ENCODE measurements at regions not wholly inside any gene's neighbourhood (a gene's known extent, or its start where the extent isn't known, plus 50 kb on each side); places are given as distances from the start of the nearest gene placed in this dataset.

DNA sequence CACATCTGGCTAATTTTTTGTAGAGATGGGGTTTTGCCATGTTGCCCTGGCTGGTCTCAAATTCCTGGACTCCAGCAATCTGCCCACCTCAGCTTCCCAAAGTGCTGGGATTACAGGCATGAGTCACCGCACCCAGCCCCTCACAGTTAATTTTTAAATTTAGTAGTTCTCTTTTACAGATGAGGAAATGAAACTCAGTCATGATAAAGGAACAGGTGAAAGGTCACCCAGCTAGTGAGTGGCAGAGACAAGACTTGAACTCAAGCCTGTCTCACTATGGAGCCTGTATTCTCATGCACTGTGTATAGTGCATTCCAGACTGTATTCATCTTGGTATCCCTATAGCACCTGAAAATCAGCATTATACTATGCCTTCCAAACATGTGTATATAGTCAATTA, 77.1 kb upstream of the WSB1 start:
- TF ChIP-seq POLR2A (IDR thresholded peaks at IDR 0.05) = no peak
- TF ChIP-seq, protein P1, sequence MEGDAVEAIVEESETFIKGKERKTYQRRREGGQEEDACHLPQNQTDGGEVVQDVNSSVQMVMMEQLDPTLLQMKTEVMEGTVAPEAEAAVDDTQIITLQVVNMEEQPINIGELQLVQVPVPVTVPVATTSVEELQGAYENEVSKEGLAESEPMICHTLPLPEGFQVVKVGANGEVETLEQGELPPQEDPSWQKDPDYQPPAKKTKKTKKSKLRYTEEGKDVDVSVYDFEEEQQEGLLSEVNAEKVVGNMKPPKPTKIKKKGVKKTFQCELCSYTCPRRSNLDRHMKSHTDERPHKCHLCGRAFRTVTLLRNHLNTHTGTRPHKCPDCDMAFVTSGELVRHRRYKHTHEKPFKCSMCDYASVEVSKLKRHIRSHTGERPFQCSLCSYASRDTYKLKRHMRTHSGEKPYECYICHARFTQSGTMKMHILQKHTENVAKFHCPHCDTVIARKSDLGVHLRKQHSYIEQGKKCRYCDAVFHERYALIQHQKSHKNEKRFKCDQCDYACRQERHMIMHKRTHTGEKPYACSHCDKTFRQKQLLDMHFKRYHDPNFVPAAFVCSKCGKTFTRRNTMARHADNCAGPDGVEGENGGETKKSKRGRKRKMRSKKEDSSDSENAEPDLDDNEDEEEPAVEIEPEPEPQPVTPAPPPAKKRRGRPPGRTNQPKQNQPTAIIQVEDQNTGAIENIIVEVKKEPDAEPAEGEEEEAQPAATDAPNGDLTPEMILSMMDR (IDR thresholded peaks at IDR 0.05) = no peak

DNA sequence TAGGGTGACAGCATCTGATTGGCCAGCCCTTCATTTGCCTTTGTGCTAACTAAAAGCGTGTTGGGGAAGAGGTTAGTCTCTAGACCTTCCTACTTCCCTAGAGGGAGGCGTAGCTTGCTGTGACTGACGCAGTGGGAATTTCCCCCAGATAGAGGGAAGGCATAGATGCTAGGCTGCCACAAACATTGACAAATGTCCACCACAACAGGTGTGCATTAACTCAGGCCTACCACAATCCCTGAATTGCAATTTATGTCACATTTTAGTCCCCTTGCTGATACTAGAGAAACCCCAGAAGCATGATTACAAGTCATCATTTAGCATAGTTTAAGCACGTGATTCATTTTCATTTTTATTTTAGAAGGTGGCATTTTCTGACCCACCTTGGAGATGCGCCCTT, 76.3 kb upstream of the WSB1 start:
- H3K27ac ChIP-seq = no peak overlapping the region
- TF ChIP-seq POLR2A (IDR thresholded peaks at IDR 0.05) = no peak
- TF ChIP-seq, protein P1 (IDR thresholded peaks at IDR 0.05) = no peak
- WGBS, 2 donors = 78 to 86% methylated on average over 5 of the region's 5 CpGs
- no peaks in the 10 kb centered on the region for H3K36me3 ChIP-seq
- no peak for DNase-seq
- intact Hi-C loops (cut with DNase I) = no loop called here
- H3K4me3 ChIP-seq = no peak overlapping the region
- H3K9me3 ChIP-seq = no peaks in the 10 kb centered on the region
- H3K4me1 ChIP-seq = no peaks in the 10 kb centered on the region
- H3K27me3 ChIP-seq = peaks cover 0 to 3% (median 0%) of the 10 kb centered on the region in 4 donors

More for the DNA sequence above, 77.1 kb upstream of the WSB1 start:
- intact Hi-C loops (cut with DNase I) = no loop called here
- peaks cover 0 to 3% (median 0%) of the 10 kb centered on the region in 4 donors for H3K27me3 ChIP-seq
- H3K4me1 ChIP-seq = no peaks in the 10 kb centered on the region
- H3K9me3 ChIP-seq = no peaks in the 10 kb centered on the region
- no peak for DNase-seq
- no peaks in the 10 kb centered on the region for H3K36me3 ChIP-seq
- no peak overlapping the region for H3K4me3 ChIP-seq
- WGBS, 2 donors = 78% methylated on average over 1 of the region's 1 CpG; no CpG with 5 or more reads in 1 of the 2 donors
- no peak overlapping the region for H3K27ac ChIP-seq

DNA sequence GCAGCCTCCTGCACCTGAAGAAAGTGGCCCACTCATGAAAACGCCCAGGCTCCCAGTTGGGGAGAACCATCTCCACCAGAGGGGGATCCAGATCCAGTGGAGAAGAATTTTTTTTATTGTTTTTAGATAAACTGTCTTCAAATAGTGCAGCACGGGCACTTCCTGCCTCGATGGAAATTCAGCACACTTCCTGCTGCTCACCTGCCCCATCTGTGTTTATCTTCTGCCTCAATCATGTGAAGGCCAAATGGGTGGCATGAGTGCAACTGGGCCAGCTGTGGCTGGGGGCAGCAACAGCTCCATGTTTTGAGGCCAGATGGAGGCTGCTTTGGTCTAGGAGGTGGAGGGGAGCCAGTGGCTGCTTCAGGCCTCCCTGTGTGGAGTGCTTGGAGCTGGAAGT, 75.9 kb upstream of the WSB1 start:
- no peak for TF ChIP-seq POLR2A (IDR thresholded peaks at IDR 0.05)
- TF ChIP-seq, protein P1 (IDR thresholded peaks at IDR 0.05) = no peak
- H3K36me3 ChIP-seq = no peaks in the 10 kb centered on the region
- no peak for DNase-seq
- no peaks in the 10 kb centered on the region for H3K4me1 ChIP-seq
- intact Hi-C loops (cut with DNase I) = no loop called here
- peaks cover 0 to 3% (median 0%) of the 10 kb centered on the region in 4 donors for H3K27me3 ChIP-seq
- H3K27ac ChIP-seq = no peak overlapping the region
- no peaks in the 10 kb centered on the region for H3K9me3 ChIP-seq
- 56 to 71% methylated on average over 1 to 3 of the region's 3 CpGs for WGBS, 2 donors
- no peak overlapping the region for H3K4me3 ChIP-seq

DNA sequence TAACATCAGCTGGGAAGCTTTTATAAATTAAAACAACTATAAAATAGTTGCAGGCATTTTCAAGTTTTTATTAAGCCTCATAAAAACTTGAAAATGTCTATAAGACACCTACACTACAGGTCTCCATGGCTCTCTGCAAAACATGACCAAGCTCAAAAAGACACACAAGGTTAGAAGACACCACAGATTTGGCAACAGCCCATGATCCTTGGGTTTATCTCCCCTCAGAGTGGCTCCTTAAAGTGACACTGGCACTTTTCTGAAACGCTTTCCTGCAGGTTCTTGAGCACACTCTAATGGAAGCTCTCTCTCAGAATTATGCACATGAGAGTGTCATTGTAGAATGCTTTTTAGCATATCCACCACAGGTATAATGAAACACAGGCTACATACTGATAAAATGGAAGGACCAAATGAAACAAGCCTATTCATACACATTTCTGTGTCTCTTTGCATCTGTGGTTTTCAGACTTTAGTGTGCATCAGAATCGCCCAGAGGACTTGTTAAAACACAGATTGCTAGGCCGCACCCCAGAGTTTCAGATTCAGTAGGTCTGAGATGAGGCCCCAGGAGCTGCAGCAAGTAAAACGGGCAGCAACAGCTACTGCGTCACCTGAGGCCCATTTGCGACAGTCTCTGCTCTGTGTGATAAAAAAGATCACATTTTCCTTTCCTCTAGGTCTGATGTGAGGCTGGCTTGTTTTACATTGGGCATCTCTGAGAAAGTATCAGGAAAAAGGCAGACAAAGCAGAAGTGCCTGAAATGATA, 75.0 kb upstream of the WSB1 start:
- WGBS, 2 donors = 65 to 87% methylated on average over 6 of the region's 6 CpGs
- Histone ChIP-seq H3K27ac (no peak overlapping the region), H3K36me3 (no peaks in the 10 kb centered on the region), H3K9me3 (no peaks in the 10 kb centered on the region), H3K4me1 (no peaks in the 10 kb centered on the region), H3K4me3 (no peak overlapping the region), H3K27me3 (peaks cover 0 to 3% (median 0%) of the 10 kb centered on the region in 4 donors)
- no peak for DNase-seq
- intact Hi-C loops (cut with DNase I) = no loop called here
- TF ChIP-seq, protein P1 (IDR thresholded peaks at IDR 0.05) = no peak
- no peak for TF ChIP-seq POLR2A (IDR thresholded peaks at IDR 0.05)

DNA sequence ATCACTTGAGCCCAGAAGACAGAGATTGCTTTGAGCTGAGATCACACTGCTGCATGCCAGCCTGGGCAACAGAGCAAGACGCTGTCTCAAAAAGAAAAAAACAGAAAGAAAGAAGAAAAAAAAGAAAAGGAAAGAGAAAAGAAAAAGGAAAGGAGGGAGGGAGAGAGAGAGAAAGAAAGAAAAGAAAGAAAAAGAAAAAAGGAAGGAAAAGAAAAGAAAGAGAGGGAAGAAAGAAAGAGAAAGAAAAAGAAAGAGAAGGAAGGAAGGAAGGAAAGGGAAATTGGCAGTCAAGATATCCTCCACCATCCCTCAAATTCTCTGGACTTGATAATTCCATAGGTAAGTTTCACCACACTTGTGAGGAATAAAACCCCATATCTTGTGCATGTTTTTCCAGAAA, 71.4 kb upstream of the WSB1 start:
- H3K27ac ChIP-seq = no peak overlapping the region
- no peak overlapping the region for H3K4me3 ChIP-seq
- no peak for TF ChIP-seq POLR2A (IDR thresholded peaks at IDR 0.05)
- TF ChIP-seq, protein P1 (IDR thresholded peaks at IDR 0.05) = no peak
- WGBS, 2 donors = 88 to 100% methylated on average over 1 of the region's 1 CpG
- no peaks in the 10 kb centered on the region for H3K36me3 ChIP-seq
- no peaks in the 10 kb centered on the region for H3K4me1 ChIP-seq
- peaks cover 0 to 3% (median 0%) of the 10 kb centered on the region in 4 donors for H3K27me3 ChIP-seq
- intact Hi-C loops (cut with DNase I) = no loop called here
- DNase-seq = no peak
- no peaks in the 10 kb centered on the region for H3K9me3 ChIP-seq
